ENCODE measurements at regions not wholly inside any gene's neighbourhood (a gene's known extent, or its start where the extent isn't known, plus 50 kb on each side); places are given as distances from the start of the nearest gene placed in this dataset.
A peak's percentile ranks its signal among the peaks of the same experiment; 100 is the strongest.

DNA sequence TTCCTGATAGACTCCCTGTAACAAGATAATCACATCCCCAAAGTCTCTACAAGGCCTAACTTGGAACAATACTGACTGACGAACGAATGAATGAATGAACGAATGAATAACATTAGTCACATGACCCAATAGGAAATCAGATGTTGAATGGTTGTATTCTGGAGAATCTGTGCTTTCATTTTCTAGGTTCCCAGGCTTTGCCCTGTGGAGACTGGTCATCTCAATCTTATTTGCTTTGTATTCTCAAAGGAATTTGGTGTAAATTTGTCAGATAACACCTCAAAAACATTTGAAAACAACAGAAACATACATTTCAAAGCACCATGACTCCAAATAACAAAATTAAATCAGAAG lies 69.6 kb upstream of the COL1A2 start:
- Mint-ChIP-seq H3K36me3 (ENCODE audit: low read depth) (peaks cover 12% of the 10 kb centered on the region), H3K4me3 (peak overlapping the region in 1 of 3 experiments; percentile 34), H3K27me3 (ENCODE audit: low read depth) (no peaks in the 10 kb centered on the region), H3K9me3 (peaks cover 23% of the 10 kb centered on the region), H3K27ac (peak overlapping the region; percentile 71 to 91 (median 89)), H3K4me1 (peaks cover 46% of the 10 kb centered on the region)
- TF ChIP-seq, protein P1, sequence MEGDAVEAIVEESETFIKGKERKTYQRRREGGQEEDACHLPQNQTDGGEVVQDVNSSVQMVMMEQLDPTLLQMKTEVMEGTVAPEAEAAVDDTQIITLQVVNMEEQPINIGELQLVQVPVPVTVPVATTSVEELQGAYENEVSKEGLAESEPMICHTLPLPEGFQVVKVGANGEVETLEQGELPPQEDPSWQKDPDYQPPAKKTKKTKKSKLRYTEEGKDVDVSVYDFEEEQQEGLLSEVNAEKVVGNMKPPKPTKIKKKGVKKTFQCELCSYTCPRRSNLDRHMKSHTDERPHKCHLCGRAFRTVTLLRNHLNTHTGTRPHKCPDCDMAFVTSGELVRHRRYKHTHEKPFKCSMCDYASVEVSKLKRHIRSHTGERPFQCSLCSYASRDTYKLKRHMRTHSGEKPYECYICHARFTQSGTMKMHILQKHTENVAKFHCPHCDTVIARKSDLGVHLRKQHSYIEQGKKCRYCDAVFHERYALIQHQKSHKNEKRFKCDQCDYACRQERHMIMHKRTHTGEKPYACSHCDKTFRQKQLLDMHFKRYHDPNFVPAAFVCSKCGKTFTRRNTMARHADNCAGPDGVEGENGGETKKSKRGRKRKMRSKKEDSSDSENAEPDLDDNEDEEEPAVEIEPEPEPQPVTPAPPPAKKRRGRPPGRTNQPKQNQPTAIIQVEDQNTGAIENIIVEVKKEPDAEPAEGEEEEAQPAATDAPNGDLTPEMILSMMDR (IDR thresholded peaks at IDR 0.05; ENCODE audit: unreplicated experiment in 3 of 3) = no peak

DNA sequence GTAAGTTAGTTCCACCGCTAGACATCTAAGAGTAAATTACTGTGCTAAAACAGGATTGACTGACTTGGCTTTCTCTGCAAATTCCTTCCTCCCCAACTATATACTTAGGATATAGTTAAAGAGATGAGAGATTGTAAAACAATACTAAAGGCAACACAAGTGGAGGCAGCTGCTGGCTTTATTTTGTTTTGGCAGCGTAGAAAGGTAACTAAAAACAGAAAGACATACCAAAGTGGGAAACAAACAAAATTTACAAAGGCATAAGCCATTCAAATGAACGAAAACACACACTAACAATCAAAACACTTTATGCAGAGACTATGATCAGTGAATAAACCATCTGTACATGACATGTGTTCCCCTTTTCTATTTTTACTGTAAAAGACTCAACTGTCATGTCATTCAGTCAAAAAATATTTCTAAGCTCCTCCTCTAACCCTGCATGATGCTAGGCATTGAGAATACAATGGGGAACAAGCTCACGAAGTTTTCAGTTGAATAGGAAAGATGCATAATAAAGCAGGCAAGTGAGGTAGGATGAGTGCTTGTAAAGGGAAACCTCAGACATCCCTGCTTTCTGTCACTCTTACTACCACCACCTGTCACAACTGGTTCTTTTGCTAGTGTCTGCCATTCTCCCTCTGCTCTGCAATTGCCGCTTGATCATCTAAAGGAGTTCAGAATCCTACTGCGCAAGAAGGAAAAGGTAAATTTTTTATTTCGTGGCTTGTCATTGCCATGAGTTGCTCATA lies 64.2 kb upstream of the COL1A2 start:
- no peaks in the 10 kb centered on the region for H3K27me3 Mint-ChIP-seq (ENCODE audit: low read depth)
- peak overlapping the region in 1 of 3 experiments; percentile 46 for H3K4me3 Mint-ChIP-seq
- peaks cover 55% of the 10 kb centered on the region for H3K4me1 Mint-ChIP-seq
- H3K36me3 Mint-ChIP-seq (ENCODE audit: low read depth) = no peaks in the 10 kb centered on the region
- H3K9me3 Mint-ChIP-seq = peaks cover 3% of the 10 kb centered on the region
- H3K27ac Mint-ChIP-seq = peak overlapping the region; percentile 25 to 92 (median 77)
- TF ChIP-seq, protein P1 (IDR thresholded peaks at IDR 0.05; ENCODE audit: unreplicated experiment in 3 of 3) = no peak

DNA sequence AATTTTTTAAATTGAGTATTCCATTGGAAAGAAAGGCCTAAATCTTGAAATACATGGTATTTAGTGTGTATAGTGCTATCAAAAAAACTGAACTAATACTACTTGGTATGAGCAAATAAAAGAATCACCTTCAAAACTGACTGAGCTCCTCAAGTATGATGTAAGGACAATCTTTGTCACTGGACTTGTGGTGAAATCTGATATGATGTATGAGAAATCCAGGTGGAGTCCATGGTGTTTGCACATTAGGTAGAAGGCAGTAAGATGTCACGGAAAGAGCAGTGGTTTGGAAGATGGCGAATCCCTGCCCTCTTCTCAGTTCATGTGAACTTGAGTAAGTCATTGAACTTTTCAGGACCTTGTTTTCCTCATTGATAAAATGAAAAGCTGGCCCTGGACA lies 62.1 kb upstream of the COL1A2 start:
- Mint-ChIP-seq H3K27me3 (ENCODE audit: low read depth) (no peaks in the 10 kb centered on the region), H3K36me3 (ENCODE audit: low read depth) (no peaks in the 10 kb centered on the region)

DNA sequence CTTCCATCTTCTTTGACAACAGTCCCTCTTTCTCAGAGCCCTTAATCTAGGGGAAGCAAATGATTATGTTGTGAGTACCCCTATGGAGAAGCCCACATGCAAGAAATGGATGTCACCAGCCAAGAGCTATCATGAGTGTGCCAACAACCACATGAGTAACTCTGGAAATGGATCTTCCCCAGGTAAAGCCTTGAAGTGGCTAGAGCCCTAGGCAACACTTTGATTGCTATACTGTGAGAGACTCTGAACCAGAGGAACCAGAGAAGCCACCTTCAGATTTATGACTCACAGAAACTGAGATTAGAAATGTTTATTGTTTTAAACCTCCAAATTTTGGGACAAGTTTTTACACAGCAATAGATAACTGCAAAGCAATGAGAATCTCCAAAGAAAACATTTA lies 60.9 kb upstream of the COL1A2 start:
- H3K36me3 Mint-ChIP-seq (ENCODE audit: low read depth) = no peaks in the 10 kb centered on the region
- peaks cover 61% of the 10 kb centered on the region for H3K4me1 Mint-ChIP-seq
- H3K9me3 Mint-ChIP-seq = no peaks in the 10 kb centered on the region
- no peak overlapping the region for H3K4me3 Mint-ChIP-seq
- TF ChIP-seq, protein P1 (IDR thresholded peaks at IDR 0.05; ENCODE audit: unreplicated experiment in 3 of 3) = no peak
- H3K27ac Mint-ChIP-seq = peak overlapping the region in 2 of 3 experiments; percentile 67 to 69
- H3K27me3 Mint-ChIP-seq (ENCODE audit: low read depth) = no peaks in the 10 kb centered on the region

More for the DNA sequence above, 62.1 kb upstream of the COL1A2 start:
- TF ChIP-seq, protein P1 (IDR thresholded peaks at IDR 0.05; ENCODE audit: unreplicated experiment in 3 of 3) = no peak
- H3K27ac Mint-ChIP-seq = peak overlapping the region in 1 of 3 experiments; percentile 77
- no peak overlapping the region for H3K4me3 Mint-ChIP-seq
- H3K4me1 Mint-ChIP-seq = peaks cover 56% of the 10 kb centered on the region
- H3K9me3 Mint-ChIP-seq = no peaks in the 10 kb centered on the region

DNA sequence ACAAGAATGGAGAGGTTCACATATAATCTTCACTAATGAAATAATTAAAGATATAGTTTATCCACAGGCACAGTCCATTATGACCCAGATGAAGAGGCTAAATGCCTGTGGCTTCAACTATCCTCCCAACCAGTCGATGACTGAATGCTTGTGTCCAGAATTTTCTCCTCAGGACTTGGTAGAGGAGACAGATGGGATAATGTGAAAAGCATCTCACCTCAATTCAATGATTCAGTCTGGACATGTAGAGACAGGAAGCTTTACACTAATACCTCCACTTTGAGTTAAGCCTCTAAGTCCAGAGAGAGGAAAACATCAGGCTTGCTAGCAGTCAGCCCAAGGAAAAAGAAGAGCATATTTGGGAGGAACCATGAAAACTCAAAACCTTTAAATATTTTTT lies 59.1 kb upstream of the COL1A2 start:
- Mint-ChIP-seq H3K36me3 (ENCODE audit: low read depth) (no peaks in the 10 kb centered on the region), H3K27ac (no peak overlapping the region)

More for the DNA sequence above, 59.1 kb upstream of the COL1A2 start:
- Mint-ChIP-seq H3K4me1 (peaks cover 60% of the 10 kb centered on the region), H3K9me3 (no peaks in the 10 kb centered on the region), H3K27me3 (ENCODE audit: low read depth) (no peaks in the 10 kb centered on the region), H3K4me3 (no peak overlapping the region)
- TF ChIP-seq, protein P1 (IDR thresholded peaks at IDR 0.05; ENCODE audit: unreplicated experiment in 3 of 3) = no peak

All from nephron (organoid).